RWPE2 (cell line): ENCODE measurements at regions not wholly inside any gene's neighbourhood (a gene's known extent, or its start where the extent isn't known, plus 50 kb on each side); places are given as distances from the start of the nearest gene placed in this dataset.
"Not testable (repeated sequence)": the region's sequence is repeated elsewhere in the genome, so short reads cannot be mapped to it uniquely, and the experiment has no call there.

Experiments used
- ATAC-seq: fragments of 200-7000 bp; cut with Tn5 transposase; 3 replicates; pipeline ENCODE4 v1.9.1; 2021; ENCODE audit warnings: low read depth
- DNase-seq: peaks from one replicate; pipeline ENCODE4 v3.0.0-alpha.2; 2020; ENCODE audit warnings: low spot score
- H3K27ac ChIP-seq: fragments of 450-650 bp; 2 replicates; pipeline ENCODE4 v1.5.1; 2017; ENCODE audit warnings: mild to moderate bottlenecking; ENCODE audit not compliant: poor library complexity, severe bottlenecking
- H3K27me3 ChIP-seq: fragments of 250-450 bp; sonication (Bioruptor Pico); 2 replicates; pipeline ENCODE4 v1.5.1; 2021; ENCODE audit warnings: mild to moderate bottlenecking, moderate library complexity; ENCODE audit not compliant: insufficient read depth, poor library complexity, severe bottlenecking
- H3K36me3 ChIP-seq: fragments of 250-450 bp; sonication (Bioruptor Pico); 2 replicates; pipeline ENCODE4 v1.5.1; 2020; ENCODE audit warnings: low read depth, mild to moderate bottlenecking, moderate library complexity
- H3K4me1 ChIP-seq: fragments of 250-450 bp; sonication (Bioruptor Pico); 2 replicates; pipeline ENCODE4 v1.5.1; 2021; ENCODE audit warnings: mild to moderate bottlenecking, moderate library complexity; ENCODE audit not compliant: insufficient read depth, poor library complexity, severe bottlenecking
- H3K4me3 ChIP-seq: fragments of 250-450 bp; sonication (Bioruptor Pico); 2 replicates; pipeline ENCODE4 v1.5.1; 2021; ENCODE audit warnings: mild to moderate bottlenecking, moderate library complexity; ENCODE audit not compliant: severe bottlenecking
- H3K9me3 ChIP-seq: fragments of 250-450 bp; sonication (Bioruptor Pico); 2 replicates; pipeline ENCODE4 v1.5.1; 2021; ENCODE audit warnings: mild to moderate bottlenecking, moderate library complexity; ENCODE audit not compliant: severe bottlenecking
- CTCF ChIP-seq: fragments of 450-650 bp; IDR thresholded peaks from one replicate; pipeline ENCODE4 v1.5.1; 2017; ENCODE audit warnings: mild to moderate bottlenecking, moderate library complexity; ENCODE audit not compliant: poor library complexity, severe bottlenecking

GRCh38 chrX:67044866-67045265, 406.0 kb upstream of the EDA2R start:
- Histone ChIP-seq H3K27me3 (no peaks in the 10 kb centered on the region), H3K9me3 (no peaks in the 10 kb centered on the region), H3K4me1 (no peaks in the 10 kb centered on the region), H3K27ac (no peak overlapping the region), H3K4me3 (no peak overlapping the region), H3K36me3 (no peaks in the 10 kb centered on the region)
- ATAC-seq (no peak), DNase-seq (no peak)
- TF ChIP-seq CTCF: no peak

- Histone ChIP-seq H3K36me3 (no peaks in the 10 kb centered on the region), H3K27ac (no peak overlapping the region), H3K4me1 (no peaks in the 10 kb centered on the region), H3K27me3 (no peaks in the 10 kb centered on the region), H3K9me3 (no peaks in the 10 kb centered on the region), H3K4me3 (no peak overlapping the region)
- TF ChIP-seq CTCF: no peak
- ATAC-seq: no peak
- no peak for DNase-seq
Measured at GRCh38 chrX:67044029-67044653, 405.3 kb upstream of the EDA2R start.

- Histone ChIP-seq H3K27ac (no peak overlapping the region), H3K4me1 (no peaks in the 10 kb centered on the region), H3K36me3 (no peaks in the 10 kb centered on the region), H3K9me3 (no peaks in the 10 kb centered on the region), H3K4me3 (no peak overlapping the region), H3K27me3 (no peaks in the 10 kb centered on the region)
- DNase-seq: no peak
- ATAC-seq: no peak
- no peak for TF ChIP-seq CTCF
Measured at GRCh38 chrX:67004451-67004850, 365.6 kb upstream of the EDA2R start.

- Histone ChIP-seq H3K36me3 (no peaks in the 10 kb centered on the region), H3K27ac (no peak overlapping the region), H3K4me1 (no peaks in the 10 kb centered on the region), H3K27me3 (no peaks in the 10 kb centered on the region), H3K9me3 (no peaks in the 10 kb centered on the region), H3K4me3 (no peak overlapping the region)
- no peak for DNase-seq
- ATAC-seq: no peak
- TF ChIP-seq CTCF: no peak
Measured at GRCh38 chrX:66994729-66995128, 355.9 kb upstream of the EDA2R start.

- ATAC-seq, DNase-seq, H3K27ac ChIP-seq, H3K9me3 ChIP-seq, H3K27me3 ChIP-seq, H3K4me1 ChIP-seq, H3K4me3 ChIP-seq, H3K36me3 ChIP-seq: not testable (repeated sequence)
Measured at GRCh38 chrX:66992077-66992476, 353.2 kb upstream of the EDA2R start.
